Activated CD4-positive, alpha-beta T cell treated with anti-CD3 and anti-CD28 coated beads, Interleukin-10, Interleukin-2, amounts not matched to agents 100 ng/mL and 50 ng/mL, durations not matched to agents 16 hours and 8 hours (primary cell): ENCODE measurements at regions not wholly inside any gene's neighbourhood (a gene's known extent, or its start where the extent isn't known, plus 50 kb on each side); places are given as distances from the start of the nearest gene placed in this dataset.

Source experiments
- DNase-seq: peaks from one replicate; pipeline ENCODE4 v3.0.0-alpha.2; 2020

- DNase-seq, result no peak
Measured at GRCh38 chr7:91537260-91538152, 273.3 kb downstream of the FZD1 start.

GRCh38 chr7:91541641-91542040 is 277.4 kb downstream of the FZD1 start:
- DNase-seq, result no peak

GRCh38 chr7:91543646-91544045 is 279.4 kb downstream of the FZD1 start:
- DNase-seq, result no peak

GRCh38 chr7:91549878-91550277 is 285.6 kb downstream of the FZD1 start:
- DNase-seq, result no peak

- no peak for DNase-seq
Measured at GRCh38 chr7:91550931-91551330, 286.7 kb downstream of the FZD1 start.

- DNase-seq, result no peak
Measured at GRCh38 chr7:91551377-91552175, 287.3 kb downstream of the FZD1 start.

GRCh38 chr7:91553410-91553895 is 289.2 kb downstream of the FZD1 start:
- DNase-seq, result no peak

GRCh38 chr7:91554883-91555282 is 290.6 kb downstream of the FZD1 start:
- no peak for DNase-seq

GRCh38 chr7:91556239-91556638 is 292.0 kb downstream of the FZD1 start:
- DNase-seq, result no peak

GRCh38 chr7:91556956-91557650 is 292.9 kb downstream of the FZD1 start:
- DNase-seq, result no peak

- peak; percentile 23 for DNase-seq
Measured at GRCh38 chr7:91557789-91558404, 293.7 kb downstream of the FZD1 start.

- DNase-seq, result no peak
Measured at GRCh38 chr7:91559947-91560346, 295.7 kb downstream of the FZD1 start.

- DNase-seq, result no peak
Measured at GRCh38 chr7:91564101-91564500, 299.9 kb downstream of the FZD1 start.

GRCh38 chr7:91564541-91564940 is 300.3 kb downstream of the FZD1 start:
- DNase-seq, result no peak

GRCh38 chr7:91565499-91566401 is 301.5 kb downstream of the FZD1 start:
- no peak for DNase-seq

- no peak for DNase-seq
Measured at GRCh38 chr7:91566402-91566732, 302.1 kb downstream of the FZD1 start.

GRCh38 chr7:91567081-91568012 is 303.1 kb downstream of the FZD1 start:
- no peak for DNase-seq

GRCh38 chr7:91568138-91568537 is 303.9 kb downstream of the FZD1 start:
- DNase-seq, result no peak

- no peak for DNase-seq
Measured at GRCh38 chr7:91569728-91570457, 305.7 kb downstream of the FZD1 start.

- DNase-seq, result no peak
Measured at GRCh38 chr7:91570560-91570959, 306.3 kb downstream of the FZD1 start.
